ENCODE measurements at regions not wholly inside any gene's neighbourhood (a gene's known extent, or its start where the extent isn't known, plus 50 kb on each side); places are given as distances from the start of the nearest gene placed in this dataset.

DNA sequence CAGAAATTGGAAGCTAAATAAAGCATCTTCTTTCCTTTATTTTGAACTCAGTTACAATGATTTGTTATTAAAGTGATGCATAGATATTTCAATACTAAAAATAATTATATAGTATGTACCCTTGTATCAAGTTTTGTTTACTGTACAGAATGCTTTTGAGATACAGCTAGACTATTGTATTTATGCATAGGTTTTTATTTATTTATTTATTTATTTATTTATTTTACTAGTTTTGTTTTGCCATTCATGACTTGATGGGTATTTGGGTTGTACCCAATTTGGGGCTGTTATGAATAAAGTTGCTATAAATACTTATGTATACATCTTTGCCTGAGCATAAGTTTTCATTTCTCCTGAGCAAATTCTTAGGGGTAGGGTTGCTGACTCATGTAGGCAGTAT lies 118.7 kb upstream of the NXPH2 start:
- Histone ChIP-seq H3K4me3 (ENCODE audit: low read depth in 1 of 3, low read length in 3 of 3) (no peak overlapping the region), H3K9me3 (ENCODE audit: control insufficient read depth in 4 of 4, low read length in 3 of 4) (peaks cover 0 to 3% (median 0%) of the 10 kb centered on the region in 4 donors), H3K36me3 (ENCODE audit: control insufficient read depth in 4 of 4, insufficient read depth in 3 of 4, low read depth in 1 of 4, low read length in 3 of 4) (no peaks in the 10 kb centered on the region), H3K27me3 (ENCODE audit: control insufficient read depth in 4 of 4, insufficient read depth in 4 of 4, low read length in 3 of 4) (no peaks in the 10 kb centered on the region), H3K27ac (ENCODE audit: low read depth in 1 of 2, low read length in 2 of 2) (no peak overlapping the region), H3K9ac (ENCODE audit: low read depth in 1 of 2, low read length in 2 of 2) (no peak overlapping the region), H3K4me1 (ENCODE audit: control insufficient read depth in 4 of 4, insufficient read depth in 4 of 4, low read length in 3 of 4) (no peaks in the 10 kb centered on the region)
- TF ChIP-seq HNF4A (conservative IDR thresholded peaks at IDR 0.05) (no peak), JUND (IDR thresholded peaks at IDR 0.05) (no peak), RAD21 (IDR thresholded peaks at IDR 0.05) (no peak), HNF4G (IDR thresholded peaks at IDR 0.05) (no peak)
- DNase-seq (ENCODE audit: low spot score), result no peak

DNA sequence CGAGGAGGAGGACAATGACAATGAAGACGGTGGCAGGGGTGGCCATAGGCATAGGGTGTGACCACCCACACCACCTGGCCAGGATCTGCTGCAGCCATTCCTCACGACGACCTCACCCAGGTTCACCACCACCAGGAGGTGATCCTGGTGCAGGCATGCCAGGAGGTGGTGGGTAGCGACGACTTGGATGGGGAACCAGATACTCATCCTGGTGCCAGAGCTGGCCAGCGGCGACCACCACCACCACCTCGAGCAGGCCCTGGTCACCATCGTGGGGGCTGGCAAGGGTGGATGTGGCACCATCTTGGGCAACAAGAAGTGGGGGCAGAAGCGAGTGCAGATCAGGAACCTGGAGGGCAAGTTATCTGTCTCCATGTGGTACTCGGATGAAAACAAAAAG lies 117.1 kb upstream of the NXPH2 start:
- no peaks in the 10 kb centered on the region for H3K4me1 ChIP-seq (ENCODE audit: control insufficient read depth in 4 of 4, insufficient read depth in 4 of 4, low read length in 3 of 4)
- TF ChIP-seq FOXA2 (IDR thresholded peaks at IDR 0.05) (no peak), NR2F2 (IDR thresholded peaks at IDR 0.05) (no peak), TAF1 (conservative IDR thresholded peaks at IDR 0.05) (no peak), GABPA (IDR thresholded peaks at IDR 0.05 in 1 of 2, conservative IDR thresholded peaks at IDR 0.05 in 1 of 2) (no peak), RAD21 (IDR thresholded peaks at IDR 0.05) (no peak), HNF4G (IDR thresholded peaks at IDR 0.05) (no peak)
- TF ChIP-seq, protein P1, sequence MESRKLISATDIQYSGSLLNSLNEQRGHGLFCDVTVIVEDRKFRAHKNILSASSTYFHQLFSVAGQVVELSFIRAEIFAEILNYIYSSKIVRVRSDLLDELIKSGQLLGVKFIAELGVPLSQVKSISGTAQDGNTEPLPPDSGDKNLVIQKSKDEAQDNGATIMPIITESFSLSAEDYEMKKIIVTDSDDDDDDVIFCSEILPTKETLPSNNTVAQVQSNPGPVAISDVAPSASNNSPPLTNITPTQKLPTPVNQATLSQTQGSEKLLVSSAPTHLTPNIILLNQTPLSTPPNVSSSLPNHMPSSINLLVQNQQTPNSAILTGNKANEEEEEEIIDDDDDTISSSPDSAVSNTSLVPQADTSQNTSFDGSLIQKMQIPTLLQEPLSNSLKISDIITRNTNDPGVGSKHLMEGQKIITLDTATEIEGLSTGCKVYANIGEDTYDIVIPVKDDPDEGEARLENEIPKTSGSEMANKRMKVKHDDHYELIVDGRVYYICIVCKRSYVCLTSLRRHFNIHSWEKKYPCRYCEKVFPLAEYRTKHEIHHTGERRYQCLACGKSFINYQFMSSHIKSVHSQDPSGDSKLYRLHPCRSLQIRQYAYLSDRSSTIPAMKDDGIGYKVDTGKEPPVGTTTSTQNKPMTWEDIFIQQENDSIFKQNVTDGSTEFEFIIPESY (IDR thresholded peaks at IDR 0.05), result no peak
- TF ChIP-seq, protein P2, sequence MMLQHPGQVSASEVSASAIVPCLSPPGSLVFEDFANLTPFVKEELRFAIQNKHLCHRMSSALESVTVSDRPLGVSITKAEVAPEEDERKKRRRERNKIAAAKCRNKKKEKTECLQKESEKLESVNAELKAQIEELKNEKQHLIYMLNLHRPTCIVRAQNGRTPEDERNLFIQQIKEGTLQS (IDR thresholded peaks at IDR 0.05), result no peak
- no peak overlapping the region for H3K4me3 ChIP-seq (ENCODE audit: low read depth in 1 of 3, low read length in 3 of 3)
- no peak overlapping the region for H3K27ac ChIP-seq (ENCODE audit: low read depth in 1 of 2, low read length in 2 of 2)
- no peaks in the 10 kb centered on the region for H3K27me3 ChIP-seq (ENCODE audit: control insufficient read depth in 4 of 4, insufficient read depth in 4 of 4, low read length in 3 of 4)
- peaks cover 0 to 1% (median 0%) of the 10 kb centered on the region in 4 donors for H3K9me3 ChIP-seq (ENCODE audit: control insufficient read depth in 4 of 4, low read length in 3 of 4)
- DNase-seq (ENCODE audit: low spot score), result no peak
- no peaks in the 10 kb centered on the region for H3K36me3 ChIP-seq (ENCODE audit: control insufficient read depth in 4 of 4, insufficient read depth in 3 of 4, low read depth in 1 of 4, low read length in 3 of 4)
- 79% methylated on average over 12 of the region's 12 CpGs for WGBS
- no peak overlapping the region for H3K9ac ChIP-seq (ENCODE audit: low read depth in 1 of 2, low read length in 2 of 2)

DNA sequence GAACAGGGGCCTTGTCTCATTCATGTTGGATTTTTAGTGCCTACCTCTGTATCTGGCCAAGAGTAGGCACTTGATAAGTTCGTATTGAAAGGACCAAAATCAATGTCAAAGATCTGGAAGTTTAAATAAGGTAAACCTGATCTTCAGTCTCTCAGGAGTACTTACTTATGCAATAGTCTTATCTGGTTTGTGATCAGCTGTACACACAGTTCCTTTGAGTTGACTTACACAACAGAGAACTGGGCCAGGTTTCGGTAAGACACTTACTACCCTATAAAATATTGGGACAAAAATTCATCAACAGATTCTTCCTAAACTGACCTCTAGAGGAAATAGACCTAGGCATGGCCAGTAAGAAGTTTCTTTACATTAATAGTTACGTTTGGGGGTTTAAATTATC lies 113.6 kb upstream of the NXPH2 start:
- 40% methylated on average over 3 of the region's 3 CpGs for WGBS
- Histone ChIP-seq H3K9me3 (ENCODE audit: control insufficient read depth in 4 of 4, low read length in 3 of 4) (no peaks in the 10 kb centered on the region), H3K4me1 (ENCODE audit: control insufficient read depth in 4 of 4, insufficient read depth in 4 of 4, low read length in 3 of 4) (no peaks in the 10 kb centered on the region), H3K4me3 (ENCODE audit: low read depth in 1 of 3, low read length in 3 of 3) (no peak overlapping the region), H3K9ac (ENCODE audit: low read depth in 1 of 2, low read length in 2 of 2) (no peak overlapping the region), H3K27ac (ENCODE audit: low read depth in 1 of 2, low read length in 2 of 2) (no peak overlapping the region), H3K36me3 (ENCODE audit: control insufficient read depth in 4 of 4, insufficient read depth in 3 of 4, low read depth in 1 of 4, low read length in 3 of 4) (no peaks in the 10 kb centered on the region), H3K27me3 (ENCODE audit: control insufficient read depth in 4 of 4, insufficient read depth in 4 of 4, low read length in 3 of 4) (no peaks in the 10 kb centered on the region)
- TF ChIP-seq NR2F2 (IDR thresholded peaks at IDR 0.05), result no peak
- no peak for TF ChIP-seq TAF1 (conservative IDR thresholded peaks at IDR 0.05)
- TF ChIP-seq, protein P1 (IDR thresholded peaks at IDR 0.05), result no peak
- TF ChIP-seq, protein P3, sequence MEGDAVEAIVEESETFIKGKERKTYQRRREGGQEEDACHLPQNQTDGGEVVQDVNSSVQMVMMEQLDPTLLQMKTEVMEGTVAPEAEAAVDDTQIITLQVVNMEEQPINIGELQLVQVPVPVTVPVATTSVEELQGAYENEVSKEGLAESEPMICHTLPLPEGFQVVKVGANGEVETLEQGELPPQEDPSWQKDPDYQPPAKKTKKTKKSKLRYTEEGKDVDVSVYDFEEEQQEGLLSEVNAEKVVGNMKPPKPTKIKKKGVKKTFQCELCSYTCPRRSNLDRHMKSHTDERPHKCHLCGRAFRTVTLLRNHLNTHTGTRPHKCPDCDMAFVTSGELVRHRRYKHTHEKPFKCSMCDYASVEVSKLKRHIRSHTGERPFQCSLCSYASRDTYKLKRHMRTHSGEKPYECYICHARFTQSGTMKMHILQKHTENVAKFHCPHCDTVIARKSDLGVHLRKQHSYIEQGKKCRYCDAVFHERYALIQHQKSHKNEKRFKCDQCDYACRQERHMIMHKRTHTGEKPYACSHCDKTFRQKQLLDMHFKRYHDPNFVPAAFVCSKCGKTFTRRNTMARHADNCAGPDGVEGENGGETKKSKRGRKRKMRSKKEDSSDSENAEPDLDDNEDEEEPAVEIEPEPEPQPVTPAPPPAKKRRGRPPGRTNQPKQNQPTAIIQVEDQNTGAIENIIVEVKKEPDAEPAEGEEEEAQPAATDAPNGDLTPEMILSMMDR (IDR thresholded peaks at IDR 0.05; ENCODE audit: low read depth, low read length, missing input control), result no peak
- no peak for TF ChIP-seq RXRA (IDR thresholded peaks at IDR 0.05)
- TF ChIP-seq, protein P4, sequence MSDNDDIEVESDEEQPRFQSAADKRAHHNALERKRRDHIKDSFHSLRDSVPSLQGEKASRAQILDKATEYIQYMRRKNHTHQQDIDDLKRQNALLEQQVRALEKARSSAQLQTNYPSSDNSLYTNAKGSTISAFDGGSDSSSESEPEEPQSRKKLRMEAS (IDR thresholded peaks at IDR 0.05), result no peak
- no peak for TF ChIP-seq HNF4G (IDR thresholded peaks at IDR 0.05)
- TF ChIP-seq EGR1 (IDR thresholded peaks at IDR 0.05; ENCODE audit: low read depth in 2 of 2), result no peak
- no peak for TF ChIP-seq FOXA1 (IDR thresholded peaks at IDR 0.05)
- TF ChIP-seq GABPA (IDR thresholded peaks at IDR 0.05 in 1 of 2, conservative IDR thresholded peaks at IDR 0.05 in 1 of 2), result no peak
- TF ChIP-seq, protein P5, sequence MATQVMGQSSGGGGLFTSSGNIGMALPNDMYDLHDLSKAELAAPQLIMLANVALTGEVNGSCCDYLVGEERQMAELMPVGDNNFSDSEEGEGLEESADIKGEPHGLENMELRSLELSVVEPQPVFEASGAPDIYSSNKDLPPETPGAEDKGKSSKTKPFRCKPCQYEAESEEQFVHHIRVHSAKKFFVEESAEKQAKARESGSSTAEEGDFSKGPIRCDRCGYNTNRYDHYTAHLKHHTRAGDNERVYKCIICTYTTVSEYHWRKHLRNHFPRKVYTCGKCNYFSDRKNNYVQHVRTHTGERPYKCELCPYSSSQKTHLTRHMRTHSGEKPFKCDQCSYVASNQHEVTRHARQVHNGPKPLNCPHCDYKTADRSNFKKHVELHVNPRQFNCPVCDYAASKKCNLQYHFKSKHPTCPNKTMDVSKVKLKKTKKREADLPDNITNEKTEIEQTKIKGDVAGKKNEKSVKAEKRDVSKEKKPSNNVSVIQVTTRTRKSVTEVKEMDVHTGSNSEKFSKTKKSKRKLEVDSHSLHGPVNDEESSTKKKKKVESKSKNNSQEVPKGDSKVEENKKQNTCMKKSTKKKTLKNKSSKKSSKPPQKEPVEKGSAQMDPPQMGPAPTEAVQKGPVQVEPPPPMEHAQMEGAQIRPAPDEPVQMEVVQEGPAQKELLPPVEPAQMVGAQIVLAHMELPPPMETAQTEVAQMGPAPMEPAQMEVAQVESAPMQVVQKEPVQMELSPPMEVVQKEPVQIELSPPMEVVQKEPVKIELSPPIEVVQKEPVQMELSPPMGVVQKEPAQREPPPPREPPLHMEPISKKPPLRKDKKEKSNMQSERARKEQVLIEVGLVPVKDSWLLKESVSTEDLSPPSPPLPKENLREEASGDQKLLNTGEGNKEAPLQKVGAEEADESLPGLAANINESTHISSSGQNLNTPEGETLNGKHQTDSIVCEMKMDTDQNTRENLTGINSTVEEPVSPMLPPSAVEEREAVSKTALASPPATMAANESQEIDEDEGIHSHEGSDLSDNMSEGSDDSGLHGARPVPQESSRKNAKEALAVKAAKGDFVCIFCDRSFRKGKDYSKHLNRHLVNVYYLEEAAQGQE (IDR thresholded peaks at IDR 0.05), result no peak
- no peak for DNase-seq (ENCODE audit: low spot score)

Data from liver (tissue), 8 donors.